ENCODE measurements at regions not wholly inside any gene's neighbourhood (a gene's known extent, or its start where the extent isn't known, plus 50 kb on each side); places are given as distances from the start of the nearest gene placed in this dataset.

DNA sequence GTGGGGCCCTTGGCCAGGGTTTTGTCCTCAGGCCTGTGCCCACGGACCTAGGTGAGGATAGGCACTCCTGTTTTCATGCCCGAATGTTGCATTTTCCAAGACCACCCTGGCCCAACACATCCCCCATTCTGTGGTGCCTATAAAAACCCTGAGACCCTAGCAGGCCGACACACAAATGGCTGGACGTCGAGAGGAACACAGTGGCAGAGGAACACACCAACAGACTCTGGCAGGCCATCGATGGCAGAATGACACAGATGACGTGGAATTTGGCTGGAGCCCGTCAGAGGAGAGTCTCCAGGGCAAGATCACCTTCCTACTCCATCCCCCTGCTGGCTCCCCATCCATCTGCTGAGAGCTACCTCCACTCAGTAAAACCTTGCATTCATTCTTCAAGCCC is 898.8 kb downstream of the ANKRD7 start:
- Histone ChIP-seq H3K36me3 (no peaks in the 10 kb centered on the region), H3K4me1 (no peaks in the 10 kb centered on the region), H3K4me3 (no peak overlapping the region), H3K27ac (no peak overlapping the region), H3K9me3 (peaks cover 0 to 11% (median 0%) of the 10 kb centered on the region in 12 donors), H3K27me3 (no peaks in the 10 kb centered on the region)
- intact Hi-C loops (cut with DNase I) = no loop called here
- ATAC-seq (no peak), DNase-seq (no peak)
- WGBS, 4 donors = 76 to 79% (median 77%) methylated on average over 5 to 8 of the region's 8 CpGs
- TF ChIP-seq POLR2A (IDR thresholded peaks at IDR 0.05) = no peak
- TF ChIP-seq, protein P1, sequence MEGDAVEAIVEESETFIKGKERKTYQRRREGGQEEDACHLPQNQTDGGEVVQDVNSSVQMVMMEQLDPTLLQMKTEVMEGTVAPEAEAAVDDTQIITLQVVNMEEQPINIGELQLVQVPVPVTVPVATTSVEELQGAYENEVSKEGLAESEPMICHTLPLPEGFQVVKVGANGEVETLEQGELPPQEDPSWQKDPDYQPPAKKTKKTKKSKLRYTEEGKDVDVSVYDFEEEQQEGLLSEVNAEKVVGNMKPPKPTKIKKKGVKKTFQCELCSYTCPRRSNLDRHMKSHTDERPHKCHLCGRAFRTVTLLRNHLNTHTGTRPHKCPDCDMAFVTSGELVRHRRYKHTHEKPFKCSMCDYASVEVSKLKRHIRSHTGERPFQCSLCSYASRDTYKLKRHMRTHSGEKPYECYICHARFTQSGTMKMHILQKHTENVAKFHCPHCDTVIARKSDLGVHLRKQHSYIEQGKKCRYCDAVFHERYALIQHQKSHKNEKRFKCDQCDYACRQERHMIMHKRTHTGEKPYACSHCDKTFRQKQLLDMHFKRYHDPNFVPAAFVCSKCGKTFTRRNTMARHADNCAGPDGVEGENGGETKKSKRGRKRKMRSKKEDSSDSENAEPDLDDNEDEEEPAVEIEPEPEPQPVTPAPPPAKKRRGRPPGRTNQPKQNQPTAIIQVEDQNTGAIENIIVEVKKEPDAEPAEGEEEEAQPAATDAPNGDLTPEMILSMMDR (IDR thresholded peaks at IDR 0.05) = no peak

GRCh38 chr7:119127706-119128105 is 903.2 kb downstream of the ANKRD7 start:
- no peak for ATAC-seq
- H3K27ac ChIP-seq = no peak overlapping the region
- no peak for DNase-seq
- TF ChIP-seq, protein P1 (IDR thresholded peaks at IDR 0.05) = no peak
- TF ChIP-seq POLR2A (IDR thresholded peaks at IDR 0.05) = no peak
- intact Hi-C loops (cut with DNase I) = no loop called here
- H3K36me3 ChIP-seq = no peaks in the 10 kb centered on the region
- no peak overlapping the region for H3K4me3 ChIP-seq
- WGBS, 4 donors = 64 to 74% (median 70%) methylated on average over 3 of the region's 3 CpGs
- no peaks in the 10 kb centered on the region for H3K27me3 ChIP-seq
- no peaks in the 10 kb centered on the region for H3K4me1 ChIP-seq
- peaks cover 0 to 3% (median 0%) of the 10 kb centered on the region in 12 donors for H3K9me3 ChIP-seq

- H3K9me3 ChIP-seq = peaks cover 0 to 8% (median 0%) of the 10 kb centered on the region in 12 donors
- no peaks in the 10 kb centered on the region for H3K27me3 ChIP-seq
- no peak overlapping the region for H3K27ac ChIP-seq
- ATAC-seq (no peak), DNase-seq (no peak)
- H3K4me1 ChIP-seq = no peaks in the 10 kb centered on the region
- intact Hi-C loops (cut with DNase I) = no loop called here
- H3K4me3 ChIP-seq = no peak overlapping the region
- TF ChIP-seq, protein P1 (IDR thresholded peaks at IDR 0.05) = no peak
- TF ChIP-seq POLR2A (IDR thresholded peaks at IDR 0.05) = no peak
- no peaks in the 10 kb centered on the region for H3K36me3 ChIP-seq
These were observed 907.9 kb downstream of the ANKRD7 start for GRCh38 chr7:119132436-119132835.

DNA sequence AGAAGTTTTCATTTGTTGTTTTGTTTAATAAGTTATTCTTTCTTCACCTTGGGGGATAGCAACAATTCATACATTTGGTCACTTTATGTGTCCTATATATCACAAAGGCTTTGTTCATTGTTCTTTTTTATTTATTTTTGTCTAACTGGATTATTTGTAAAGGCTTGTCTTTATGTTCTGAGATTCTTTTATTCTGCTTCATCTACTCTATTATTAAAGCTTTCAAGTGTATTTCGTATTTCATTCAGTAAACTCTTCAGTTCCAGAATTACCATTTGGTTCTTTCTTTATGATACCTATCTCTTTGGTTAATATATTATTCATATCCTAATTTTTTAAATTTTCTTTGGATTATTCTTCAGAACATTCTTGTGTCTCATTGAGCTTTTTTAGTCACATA is 942.9 kb downstream of the ANKRD7 start:
- ATAC-seq = no peak
- no peaks in the 10 kb centered on the region for H3K36me3 ChIP-seq
- intact Hi-C loops (cut with DNase I) = no loop called here
- WGBS, 4 donors = 67 to 80% (median 73%) methylated on average over 1 of the region's 1 CpG
- no peak overlapping the region for H3K4me3 ChIP-seq
- DNase-seq = no peak
- peaks cover 0 to 54% (median 15%) of the 10 kb centered on the region in 12 donors for H3K9me3 ChIP-seq
- no peaks in the 10 kb centered on the region for H3K4me1 ChIP-seq
- H3K27ac ChIP-seq = no peak overlapping the region
- TF ChIP-seq POLR2A (IDR thresholded peaks at IDR 0.05) = no peak
- H3K27me3 ChIP-seq = no peaks in the 10 kb centered on the region

GRCh38 chr7:119172043-119172442 is 947.5 kb downstream of the ANKRD7 start:
- intact Hi-C loops (cut with DNase I) = loop anchor here in 4 of 10 donors (10.0 kb wide), 1 partner anchor 817 kb away; no protein-coding TSS in a partner anchor
- no peak for DNase-seq
- no peak for ATAC-seq
- no peak overlapping the region for H3K27ac ChIP-seq
- WGBS, 4 donors = 73 to 83% (median 76%) methylated on average over 5 of the region's 5 CpGs
- H3K27me3 ChIP-seq = no peaks in the 10 kb centered on the region
- H3K4me3 ChIP-seq = no peak overlapping the region
- H3K9me3 ChIP-seq = peaks cover 0 to 15% (median 6%) of the 10 kb centered on the region in 12 donors
- no peak for TF ChIP-seq POLR2A (IDR thresholded peaks at IDR 0.05)
- TF ChIP-seq, protein P1 (IDR thresholded peaks at IDR 0.05) = no peak
- no peaks in the 10 kb centered on the region for H3K36me3 ChIP-seq
- H3K4me1 ChIP-seq = no peaks in the 10 kb centered on the region

Data from heart left ventricle (tissue), 16 donors.